Activated T-cell treated with anti-CD3 and anti-CD28 coated beads, Interleukin-2, amount 50 U/mL, for 72 hours (primary cell): ENCODE measurements at regions not wholly inside any gene's neighbourhood (a gene's known extent, or its start where the extent isn't known, plus 50 kb on each side); places are given as distances from the start of the nearest gene placed in this dataset.
A peak's percentile ranks its signal among the peaks of the same experiment; 100 is the strongest.

Source experiments
- ATAC-seq, 2 donors: fragments of 150-1000 bp; cut with Tn5 transposase; replicated peaks in 1 of 2; 2 replicates each; pipeline ENCODE4 v1.10.0; 2021; ENCODE audit warnings: moderate library complexity in 2 of 2, mild to moderate bottlenecking in 1 of 2
- DNase-seq, 2 donors: peaks; one replicate each; pipeline ENCODE4 v3.0.0; 2021 to 2022; ENCODE audit warnings: mixed read lengths in 1 of 2
- H3K27ac Mint-ChIP-seq: one replicate; pipeline ENCODE4 v1.8.0; 2022; ENCODE audit warnings: mild to moderate bottlenecking, moderate library complexity, mixed read lengths
- H3K27me3 Mint-ChIP-seq: one replicate; pipeline ENCODE4 v1.8.0; 2022; ENCODE audit warnings: low read depth, mixed read lengths
- H3K36me3 Mint-ChIP-seq, 2 donors: one replicate each; pipeline ENCODE4 v1.8.0; 2022; ENCODE audit warnings: mixed read lengths in 2 of 2, mild to moderate bottlenecking in 1 of 2; ENCODE audit not compliant: insufficient read depth in 2 of 2
- H3K4me1 Mint-ChIP-seq: one replicate; pipeline ENCODE4 v1.8.0; 2022; ENCODE audit warnings: low read depth, mixed read lengths
- H3K4me3 Mint-ChIP-seq, 2 donors: one replicate each; pipeline ENCODE4 v1.8.0; 2022; ENCODE audit warnings: mild to moderate bottlenecking in 2 of 2, mixed read lengths in 2 of 2, moderate library complexity in 2 of 2
- H3K9me3 Mint-ChIP-seq, 2 donors: one replicate each; pipeline ENCODE4 v1.8.0; 2022; ENCODE audit warnings: mixed read lengths in 2 of 2

DNA sequence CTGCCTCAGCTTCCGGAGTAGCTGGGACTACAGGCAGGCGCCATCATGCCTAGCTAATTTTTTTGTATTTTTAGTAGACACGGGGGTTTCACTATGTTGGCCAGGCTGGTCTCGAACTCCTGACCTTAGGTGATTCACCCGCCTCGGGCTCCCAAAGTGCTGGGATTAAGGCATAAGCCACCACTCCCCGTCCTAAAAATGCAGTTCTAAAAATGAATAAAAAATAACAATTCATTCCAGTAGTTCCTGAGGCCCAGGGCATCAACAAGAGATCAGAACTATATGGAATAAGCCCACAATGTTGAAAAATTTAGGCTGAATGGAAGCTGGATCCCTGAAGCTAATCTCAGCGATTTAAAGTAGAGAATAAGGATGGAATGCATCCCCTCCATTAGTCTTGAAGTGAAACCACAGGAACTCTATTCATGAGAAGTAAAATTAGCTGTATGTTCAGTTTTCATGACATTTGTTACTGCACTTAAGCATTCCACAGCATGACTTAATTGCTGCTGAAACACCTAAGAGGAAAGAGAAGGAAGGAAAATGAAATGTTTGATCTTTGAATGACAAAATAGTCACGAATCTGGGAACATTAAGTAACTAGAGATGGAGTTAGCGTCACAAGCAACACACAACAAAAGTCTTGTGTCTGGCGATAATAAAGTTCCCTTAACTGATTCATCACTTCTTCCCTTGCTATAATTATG lies 80.4 kb upstream of the RIPOR2 start:
- Mint-ChIP-seq H3K27ac (peak overlapping the region; percentile 11), H3K4me3 (peak overlapping the region; percentile 22 to 34), H3K9me3 (no peaks in the 10 kb centered on the region), H3K27me3 (no peaks in the 10 kb centered on the region), H3K4me1 (peaks cover 61% of the 10 kb centered on the region), H3K36me3 (no peaks in the 10 kb centered on the region)
- no peak for DNase-seq
- ATAC-seq: no peak

DNA sequence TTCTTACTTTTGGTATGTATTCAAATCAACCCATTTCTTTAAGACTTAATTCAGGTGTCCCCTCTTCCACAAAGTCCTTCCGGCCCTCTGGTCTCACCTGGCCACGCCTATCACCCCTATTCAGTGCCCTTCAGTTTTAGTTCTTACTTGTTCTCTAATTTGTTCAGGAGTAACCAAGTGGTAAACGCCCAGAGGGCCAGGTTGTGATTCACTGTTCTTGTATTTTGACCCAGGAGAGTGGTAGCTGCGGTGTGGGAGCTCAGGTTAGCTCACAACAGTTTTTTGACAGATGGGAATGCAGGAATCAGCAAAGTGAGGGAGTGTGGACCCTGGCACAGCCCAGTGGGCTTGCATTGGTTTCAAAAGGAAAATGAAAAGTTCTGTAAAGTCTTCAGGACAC lies 81.7 kb upstream of the RIPOR2 start:
- H3K27me3 Mint-ChIP-seq: no peaks in the 10 kb centered on the region
- H3K4me3 Mint-ChIP-seq: peak overlapping the region; percentile 50 to 60
- peaks cover 59% of the 10 kb centered on the region for H3K4me1 Mint-ChIP-seq
- H3K9me3 Mint-ChIP-seq: no peaks in the 10 kb centered on the region
- no peak for DNase-seq
- no peak for ATAC-seq
- H3K36me3 Mint-ChIP-seq: no peaks in the 10 kb centered on the region
- peak overlapping the region; percentile 38 for H3K27ac Mint-ChIP-seq

DNA sequence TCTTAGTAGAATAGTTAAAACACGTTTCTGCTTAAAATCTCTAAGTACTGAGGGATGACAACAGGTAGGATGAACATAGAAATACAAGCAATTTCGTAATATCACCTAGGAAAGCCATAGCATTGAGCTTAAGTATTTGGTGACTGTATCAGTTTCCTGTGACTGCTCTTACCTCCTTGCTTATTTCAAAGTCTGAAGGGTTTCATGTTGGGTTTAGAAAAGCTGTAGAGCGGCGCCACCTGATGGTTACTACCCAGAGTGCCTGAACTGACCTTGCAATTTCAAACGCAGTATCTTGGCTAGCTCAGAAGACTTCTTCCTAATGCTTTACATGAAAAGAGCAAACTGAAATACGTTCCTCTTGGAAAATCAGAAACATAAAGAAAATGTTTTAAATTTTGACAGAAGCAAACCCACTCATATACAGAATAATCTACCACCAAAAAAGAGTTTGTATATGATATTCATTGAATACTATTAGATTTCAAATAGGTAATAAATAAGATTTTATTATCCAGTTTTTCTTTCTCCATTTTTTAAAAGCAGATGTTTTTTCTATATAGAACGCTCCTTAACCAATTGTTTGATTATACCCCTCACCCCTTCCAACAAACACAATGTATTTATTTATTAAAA lies 82.3 kb upstream of the RIPOR2 start:
- no peaks in the 10 kb centered on the region for H3K36me3 Mint-ChIP-seq
- peaks cover 57% of the 10 kb centered on the region for H3K4me1 Mint-ChIP-seq
- peak overlapping the region; percentile 50 to 60 for H3K4me3 Mint-ChIP-seq
- no peaks in the 10 kb centered on the region for H3K9me3 Mint-ChIP-seq
- peak overlapping the region; percentile 38 for H3K27ac Mint-ChIP-seq
- DNase-seq (peak; percentile 78), ATAC-seq (peak; percentile 70 to 78)
- no peaks in the 10 kb centered on the region for H3K27me3 Mint-ChIP-seq

DNA sequence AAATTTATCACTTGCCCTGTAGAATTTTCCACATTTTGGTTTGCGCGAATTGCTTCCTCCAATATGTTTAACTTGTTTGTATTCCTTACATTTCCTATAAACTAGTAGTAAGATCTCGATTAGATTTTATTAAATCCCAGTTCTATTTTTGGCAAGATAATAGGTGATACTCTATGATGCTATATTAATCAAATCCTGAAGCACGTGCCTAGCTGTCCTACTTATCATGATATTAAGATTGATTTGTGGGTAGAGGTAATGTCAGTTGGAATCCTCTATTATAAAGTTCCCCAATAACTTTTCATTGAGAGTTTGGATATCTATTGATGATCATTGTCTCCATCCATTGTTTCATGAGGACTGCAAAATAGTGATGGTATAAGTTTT lies 82.8 kb upstream of the RIPOR2 start:
- no peak overlapping the region for H3K27ac Mint-ChIP-seq
- H3K4me1 Mint-ChIP-seq: peaks cover 52% of the 10 kb centered on the region
- no peaks in the 10 kb centered on the region for H3K36me3 Mint-ChIP-seq
- no peak for DNase-seq
- ATAC-seq: no peak
- no peaks in the 10 kb centered on the region for H3K27me3 Mint-ChIP-seq
- H3K9me3 Mint-ChIP-seq: no peaks in the 10 kb centered on the region
- no peak overlapping the region for H3K4me3 Mint-ChIP-seq

DNA sequence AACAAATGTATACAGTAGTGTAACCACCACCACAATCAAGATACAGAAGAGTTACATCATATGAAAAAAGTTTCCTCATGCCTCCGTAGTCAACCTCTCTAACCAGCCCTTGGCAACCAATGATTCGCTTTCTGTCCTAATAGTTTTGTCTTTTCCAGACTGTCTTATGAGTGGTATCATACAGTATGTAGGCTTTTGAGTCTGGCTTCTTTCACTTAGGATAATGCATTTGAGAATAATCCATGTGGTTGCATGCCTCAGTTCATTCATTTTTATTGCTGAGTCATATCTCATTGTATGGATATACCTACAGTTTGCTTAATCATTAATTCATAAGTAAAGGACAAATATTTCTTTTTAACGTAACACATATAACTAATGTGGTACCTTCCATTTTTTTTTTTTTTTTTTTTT lies 86.4 kb upstream of the RIPOR2 start:
- ATAC-seq (peak; percentile 21 to 26), DNase-seq (no peak)
- Mint-ChIP-seq H3K27ac (peak overlapping the region; percentile 89), H3K36me3 (no peaks in the 10 kb centered on the region), H3K4me1 (peaks cover 52% of the 10 kb centered on the region), H3K27me3 (no peaks in the 10 kb centered on the region), H3K9me3 (no peaks in the 10 kb centered on the region), H3K4me3 (no peak overlapping the region)

DNA sequence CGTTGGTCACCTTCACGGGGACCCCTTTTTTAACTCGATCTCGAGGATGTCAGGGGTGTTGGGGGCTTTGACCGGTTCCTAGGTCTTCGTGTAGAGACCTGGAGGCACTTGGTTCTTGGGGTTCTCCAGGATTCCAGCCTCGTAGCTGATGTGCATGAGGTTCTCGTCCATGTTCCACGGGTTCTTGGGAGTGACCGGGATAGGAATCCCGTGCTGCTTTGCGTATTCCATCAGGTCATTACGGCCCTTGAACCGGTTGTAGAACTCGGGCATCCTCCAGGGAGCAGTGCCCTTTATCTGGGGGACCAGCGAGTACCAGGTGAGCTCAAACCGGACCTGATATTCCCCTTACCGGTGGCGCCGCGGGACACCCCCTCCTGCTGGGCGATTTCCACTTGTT lies 88.0 kb upstream of the RIPOR2 start:
- H3K4me3 Mint-ChIP-seq: no peak overlapping the region
- H3K27me3 Mint-ChIP-seq: no peaks in the 10 kb centered on the region
- no peaks in the 10 kb centered on the region for H3K36me3 Mint-ChIP-seq
- no peak for DNase-seq
- no peak overlapping the region for H3K27ac Mint-ChIP-seq
- H3K4me1 Mint-ChIP-seq: peaks cover 54% of the 10 kb centered on the region
- H3K9me3 Mint-ChIP-seq: no peaks in the 10 kb centered on the region
- no peak for ATAC-seq

DNA sequence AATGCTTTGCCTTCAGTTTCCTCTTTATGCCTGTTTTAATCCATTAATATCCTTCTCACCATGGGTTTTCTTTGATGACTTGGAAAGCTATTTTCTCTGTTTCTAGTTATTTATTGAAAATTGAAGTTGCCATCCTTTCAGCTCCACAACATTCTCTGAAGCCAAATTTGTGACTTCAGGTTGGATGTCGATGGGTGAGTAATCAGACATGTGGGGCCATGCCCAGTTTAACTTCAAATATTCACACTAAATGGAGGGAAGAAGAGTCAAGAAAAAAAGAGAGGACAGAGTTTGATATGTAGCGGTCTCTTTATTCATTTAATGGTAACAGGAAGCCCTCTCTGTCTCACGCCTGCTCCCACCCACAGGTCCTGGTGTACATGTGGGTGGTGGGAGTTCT lies 89.1 kb upstream of the RIPOR2 start:
- H3K4me3 Mint-ChIP-seq: peak overlapping the region; percentile 75 to 77
- ATAC-seq (no peak), DNase-seq (no peak)
- H3K36me3 Mint-ChIP-seq: no peaks in the 10 kb centered on the region
- H3K9me3 Mint-ChIP-seq: no peaks in the 10 kb centered on the region
- no peaks in the 10 kb centered on the region for H3K27me3 Mint-ChIP-seq
- peak overlapping the region; percentile 91 for H3K27ac Mint-ChIP-seq
- peaks cover 63% of the 10 kb centered on the region for H3K4me1 Mint-ChIP-seq

DNA sequence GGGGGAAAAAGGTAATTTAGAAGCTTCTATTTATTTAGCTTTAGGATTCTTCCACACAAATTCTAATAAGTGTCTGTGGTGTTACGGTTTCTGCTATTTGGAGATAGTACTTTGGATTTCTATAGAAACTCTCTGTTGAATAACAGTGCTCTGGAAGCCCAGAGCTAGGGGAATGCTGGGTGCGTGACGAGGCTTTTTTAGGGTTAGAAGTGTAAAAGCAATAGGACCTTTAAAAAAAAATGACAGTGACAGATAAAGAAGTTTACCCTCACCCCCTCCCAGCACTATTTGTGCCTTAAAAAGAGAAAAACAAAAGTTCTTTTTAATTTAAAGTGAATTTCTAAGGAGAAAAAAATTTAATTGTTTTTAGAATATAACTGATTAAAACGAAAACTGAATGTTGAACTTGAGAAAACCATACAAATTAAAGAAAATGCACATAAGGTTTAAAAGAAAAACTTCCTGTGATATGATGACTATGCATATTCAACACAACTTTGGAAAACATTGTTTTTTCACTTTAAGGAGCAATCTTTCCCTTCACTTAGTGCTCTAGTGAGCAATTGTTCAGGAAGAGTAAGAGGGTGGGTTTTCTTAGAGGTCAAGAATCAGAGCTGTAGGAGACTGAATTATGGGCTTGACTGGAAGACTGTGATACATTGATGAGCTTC lies 89.6 kb upstream of the RIPOR2 start:
- Mint-ChIP-seq H3K27ac (peak overlapping the region; percentile 91), H3K27me3 (no peaks in the 10 kb centered on the region), H3K4me3 (peak overlapping the region; percentile 75 to 77), H3K4me1 (peaks cover 68% of the 10 kb centered on the region), H3K36me3 (no peaks in the 10 kb centered on the region), H3K9me3 (no peaks in the 10 kb centered on the region)
- no peak for DNase-seq
- ATAC-seq: peak in 1 of 2 donors; percentile 28

DNA sequence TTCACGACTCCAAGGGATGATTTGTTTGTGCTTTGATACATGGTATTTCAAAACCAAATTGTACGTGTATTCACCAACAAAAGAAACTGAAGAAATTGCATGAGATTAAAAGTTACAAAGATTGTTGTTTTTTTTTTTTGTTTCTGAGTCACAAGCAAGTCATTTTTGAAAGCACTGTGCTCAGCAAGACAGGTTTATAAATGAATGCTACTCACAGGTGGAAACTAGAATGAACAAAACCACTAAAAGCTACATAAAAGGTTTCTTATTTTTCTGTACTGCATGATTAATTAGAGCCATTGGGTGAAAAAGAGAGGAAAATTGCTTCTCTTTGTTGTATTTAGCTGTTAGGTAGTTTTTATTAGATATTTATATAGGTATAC lies 90.2 kb upstream of the RIPOR2 start:
- peaks cover 68% of the 10 kb centered on the region for H3K4me1 Mint-ChIP-seq

DNA sequence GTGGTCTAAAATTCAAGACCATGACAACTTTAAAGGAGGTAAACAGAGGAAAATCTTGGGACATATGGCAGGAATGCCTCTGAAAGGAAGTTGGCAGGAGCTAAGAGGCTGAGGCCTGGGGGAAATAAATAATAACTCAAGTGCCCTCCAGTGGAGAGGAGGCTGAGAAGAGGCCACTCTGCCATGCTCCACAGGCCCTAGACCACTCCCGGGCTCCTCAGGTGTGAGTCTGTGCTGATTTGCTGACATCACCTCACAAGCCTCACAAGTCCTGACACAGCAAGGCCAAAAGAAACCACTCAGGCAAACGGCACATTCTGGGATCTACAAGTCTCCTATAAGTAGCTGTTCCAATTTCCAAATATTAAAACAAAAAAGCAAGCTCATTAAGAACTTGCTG lies 91.0 kb upstream of the RIPOR2 start:
- ATAC-seq (peak in 1 of 2 donors; percentile 12), DNase-seq (no peak)
- H3K9me3 Mint-ChIP-seq: no peaks in the 10 kb centered on the region
- H3K27ac Mint-ChIP-seq: peak overlapping the region; percentile 91
- peak overlapping the region; percentile 75 to 77 for H3K4me3 Mint-ChIP-seq
- H3K36me3 Mint-ChIP-seq: no peaks in the 10 kb centered on the region
- H3K4me1 Mint-ChIP-seq: peaks cover 67% of the 10 kb centered on the region
- no peaks in the 10 kb centered on the region for H3K27me3 Mint-ChIP-seq

More for the DNA sequence above, 90.2 kb upstream of the RIPOR2 start:
- Mint-ChIP-seq H3K9me3 (no peaks in the 10 kb centered on the region), H3K27me3 (no peaks in the 10 kb centered on the region), H3K4me3 (peak overlapping the region; percentile 75 to 77), H3K27ac (peak overlapping the region; percentile 91), H3K36me3 (no peaks in the 10 kb centered on the region)
- DNase-seq (no peak), ATAC-seq (peak; percentile 65 to 71)

DNA sequence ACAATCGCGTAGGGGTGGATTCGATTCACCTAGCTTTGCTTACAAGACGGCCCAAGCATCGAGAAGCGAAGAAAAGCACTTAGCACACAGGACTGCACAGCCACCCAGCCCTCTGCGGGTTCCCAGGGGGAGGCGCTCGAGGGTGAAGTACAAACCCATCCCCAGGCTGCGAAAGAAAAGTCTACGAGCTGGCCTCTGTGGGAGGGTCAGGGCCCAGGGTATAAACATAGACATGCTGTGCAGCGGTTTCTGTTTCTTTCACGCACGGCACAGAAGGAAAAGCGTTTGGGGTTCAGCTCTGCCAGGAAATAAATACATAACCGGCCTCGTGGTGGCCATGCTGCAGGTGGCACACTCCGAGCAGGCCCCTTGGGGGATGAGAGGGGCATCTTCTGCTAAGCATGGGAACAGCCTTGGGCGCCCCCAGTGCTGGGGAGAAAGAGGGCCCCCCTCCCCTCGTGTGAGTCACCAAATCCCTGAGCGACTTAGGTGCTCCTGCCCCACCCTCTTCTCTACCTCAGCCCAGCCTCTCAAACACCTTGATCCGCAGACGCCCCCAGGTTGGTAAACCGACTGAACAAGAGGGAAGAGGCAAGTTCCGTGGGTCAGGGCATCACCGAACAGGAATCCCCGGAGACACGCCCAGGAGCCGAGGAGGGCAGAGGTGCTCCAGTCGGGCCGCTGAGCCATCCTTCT lies 91.6 kb upstream of the RIPOR2 start:
- DNase-seq (peak; percentile 82 to 87), ATAC-seq (peak; percentile 89 to 90)
- peak overlapping the region; percentile 75 to 89 for H3K4me3 Mint-ChIP-seq
- no peaks in the 10 kb centered on the region for H3K27me3 Mint-ChIP-seq
- peaks cover 61% of the 10 kb centered on the region for H3K4me1 Mint-ChIP-seq
- no peaks in the 10 kb centered on the region for H3K9me3 Mint-ChIP-seq
- no peaks in the 10 kb centered on the region for H3K36me3 Mint-ChIP-seq
- peak overlapping the region; percentile 91 for H3K27ac Mint-ChIP-seq

DNA sequence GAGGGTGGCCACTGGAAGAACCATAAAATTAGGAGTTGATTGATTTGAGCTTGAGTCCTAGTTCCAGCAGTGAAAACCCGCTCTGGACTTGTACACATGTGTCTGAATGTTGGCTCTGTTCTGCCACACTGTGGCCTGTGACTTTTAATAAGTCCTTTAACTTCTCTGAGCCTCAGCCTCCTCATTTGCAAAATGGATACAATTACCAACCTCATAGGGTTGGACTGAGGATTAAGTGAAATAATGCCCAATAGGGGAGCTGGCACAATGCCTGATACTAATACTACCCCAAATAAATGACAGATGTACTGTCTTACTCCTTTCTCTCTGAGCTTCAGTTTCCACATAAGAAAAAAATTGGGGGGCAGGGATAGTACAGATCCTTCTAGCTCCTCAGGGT lies 92.6 kb upstream of the RIPOR2 start:
- Mint-ChIP-seq H3K27ac (peak overlapping the region; percentile 91), H3K27me3 (no peaks in the 10 kb centered on the region), H3K9me3 (no peaks in the 10 kb centered on the region), H3K4me1 (peaks cover 56% of the 10 kb centered on the region), H3K36me3 (no peaks in the 10 kb centered on the region), H3K4me3 (peak overlapping the region; percentile 75 to 89)
- DNase-seq: no peak
- no peak for ATAC-seq

DNA sequence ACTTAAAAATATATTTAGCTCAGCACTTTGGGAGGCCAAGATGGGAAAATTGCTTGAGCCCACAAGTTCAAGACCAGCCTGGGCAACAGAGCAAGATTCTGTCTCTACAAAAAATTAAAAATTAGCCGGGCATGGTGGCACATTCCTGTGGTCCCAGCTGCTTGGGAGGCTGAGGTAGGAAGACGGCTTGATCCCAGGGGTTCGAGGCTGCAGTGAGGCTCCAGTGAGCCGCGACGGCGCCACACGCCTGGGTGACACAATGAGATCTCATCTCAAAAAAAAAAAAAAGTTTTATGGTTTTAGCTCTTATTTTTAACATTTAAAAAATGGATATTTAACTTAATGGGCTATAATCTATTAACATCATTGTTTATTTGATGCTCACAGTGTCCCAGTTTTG lies 97.2 kb upstream of the RIPOR2 start:
- Mint-ChIP-seq H3K4me3 (no peak overlapping the region), H3K9me3 (no peaks in the 10 kb centered on the region), H3K27ac (peak overlapping the region; percentile 64), H3K27me3 (no peaks in the 10 kb centered on the region), H3K36me3 (peaks cover 0 to 2% of the 10 kb centered on the region in 2 donors), H3K4me1 (peaks cover 43% of the 10 kb centered on the region)
- ATAC-seq (no peak), DNase-seq (no peak)
